ENCODE measurements at regions not wholly inside any gene's neighbourhood (a gene's known extent, or its start where the extent isn't known, plus 50 kb on each side); places are given as distances from the start of the nearest gene placed in this dataset.

DNA sequence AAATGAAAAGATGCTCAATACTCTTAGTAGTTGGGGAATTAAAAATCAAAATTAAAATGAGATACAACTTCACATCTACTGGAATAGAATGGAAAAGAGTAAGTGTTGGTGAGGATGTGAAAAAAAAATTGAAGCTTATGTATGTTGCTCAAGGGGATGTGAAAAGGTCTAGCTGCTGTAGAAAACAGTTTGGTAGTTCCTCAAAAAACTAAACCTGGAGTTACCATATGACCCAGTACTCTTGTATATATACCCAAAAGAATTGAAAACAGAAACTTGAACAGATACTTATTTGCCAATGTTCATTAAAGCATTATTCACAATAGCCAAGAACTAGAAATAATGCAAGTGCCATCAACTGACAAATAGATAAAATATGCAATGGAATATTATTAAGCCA, 208.4 kb downstream of the FIGN start:
- Histone ChIP-seq H3K9me3 (ENCODE audit: insufficient read depth, low read depth, low read length) (no peaks in the 10 kb centered on the region), H3K36me3 (ENCODE audit: insufficient read depth, low read length) (no peaks in the 10 kb centered on the region), H3K9me2 (replicated peaks; ENCODE audit: low read depth, low read length) (no peaks in the 10 kb centered on the region), H3K4me3 (ENCODE audit: low read length, poor library complexity, severe bottlenecking) (no peak overlapping the region), H3K4me2 (ENCODE audit: low read depth, low read length, poor library complexity, severe bottlenecking) (no peak overlapping the region), H3K4me1 (ENCODE audit: insufficient read depth, low read length, poor library complexity, severe bottlenecking) (no peaks in the 10 kb centered on the region), H3K27me3 (ENCODE audit: insufficient read depth, low read length, poor library complexity, severe bottlenecking) (no peaks in the 10 kb centered on the region), H3K9ac (ENCODE audit: low read depth, low read length, poor library complexity, severe bottlenecking) (no peak overlapping the region), H3F3A (ENCODE audit: low read depth) (no peaks in the 10 kb centered on the region), H2AFZ (ENCODE audit: low read length) (no peak overlapping the region), H4K20me1 (ENCODE audit: insufficient read depth, low read length, poor library complexity, severe bottlenecking) (no peaks in the 10 kb centered on the region), H3K79me2 (ENCODE audit: insufficient read depth, low read length) (no peaks in the 10 kb centered on the region)
- TF ChIP-seq, protein P1, sequence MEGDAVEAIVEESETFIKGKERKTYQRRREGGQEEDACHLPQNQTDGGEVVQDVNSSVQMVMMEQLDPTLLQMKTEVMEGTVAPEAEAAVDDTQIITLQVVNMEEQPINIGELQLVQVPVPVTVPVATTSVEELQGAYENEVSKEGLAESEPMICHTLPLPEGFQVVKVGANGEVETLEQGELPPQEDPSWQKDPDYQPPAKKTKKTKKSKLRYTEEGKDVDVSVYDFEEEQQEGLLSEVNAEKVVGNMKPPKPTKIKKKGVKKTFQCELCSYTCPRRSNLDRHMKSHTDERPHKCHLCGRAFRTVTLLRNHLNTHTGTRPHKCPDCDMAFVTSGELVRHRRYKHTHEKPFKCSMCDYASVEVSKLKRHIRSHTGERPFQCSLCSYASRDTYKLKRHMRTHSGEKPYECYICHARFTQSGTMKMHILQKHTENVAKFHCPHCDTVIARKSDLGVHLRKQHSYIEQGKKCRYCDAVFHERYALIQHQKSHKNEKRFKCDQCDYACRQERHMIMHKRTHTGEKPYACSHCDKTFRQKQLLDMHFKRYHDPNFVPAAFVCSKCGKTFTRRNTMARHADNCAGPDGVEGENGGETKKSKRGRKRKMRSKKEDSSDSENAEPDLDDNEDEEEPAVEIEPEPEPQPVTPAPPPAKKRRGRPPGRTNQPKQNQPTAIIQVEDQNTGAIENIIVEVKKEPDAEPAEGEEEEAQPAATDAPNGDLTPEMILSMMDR (conservative IDR thresholded peaks at IDR 0.05; ENCODE audit: low read length) = no peak
- no peak for TF ChIP-seq EZH2phosphoT487 (IDR thresholded peaks at IDR 0.05; ENCODE audit: borderline replicate concordance)

DNA sequence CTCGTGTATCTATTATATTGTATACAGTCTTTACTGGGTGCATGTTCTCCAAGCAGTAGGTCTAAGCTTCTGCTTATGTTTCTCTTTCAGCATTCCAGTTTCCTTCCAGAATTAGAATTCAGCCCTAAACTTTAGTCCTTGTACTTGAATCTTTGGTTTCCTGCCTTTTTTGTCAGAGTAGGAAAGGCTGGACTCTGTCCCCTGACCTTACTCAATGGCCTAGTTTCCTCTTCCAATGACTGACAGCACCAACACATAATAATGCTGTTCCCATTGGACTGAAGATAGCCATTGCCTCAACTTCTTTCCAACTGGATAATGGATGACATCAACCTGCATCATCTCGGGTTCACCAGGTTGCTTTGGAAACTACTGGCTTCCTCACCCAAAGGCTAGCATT, 217.0 kb downstream of the FIGN start:
- Histone ChIP-seq H3K36me3 (ENCODE audit: insufficient read depth, low read length) (no peaks in the 10 kb centered on the region), H2AFZ (ENCODE audit: low read length) (no peak overlapping the region), H4K20me1 (ENCODE audit: insufficient read depth, low read length, poor library complexity, severe bottlenecking) (no peaks in the 10 kb centered on the region), H3K9me2 (replicated peaks; ENCODE audit: low read depth, low read length) (no peaks in the 10 kb centered on the region), H3K9me3 (ENCODE audit: insufficient read depth, low read depth, low read length) (no peaks in the 10 kb centered on the region), H3K9ac (ENCODE audit: low read depth, low read length, poor library complexity, severe bottlenecking) (no peak overlapping the region), H3F3A (ENCODE audit: low read depth) (no peaks in the 10 kb centered on the region), H3K4me3 (ENCODE audit: low read length, poor library complexity, severe bottlenecking) (no peak overlapping the region), H3K4me2 (ENCODE audit: low read depth, low read length, poor library complexity, severe bottlenecking) (no peak overlapping the region), H3K4me1 (ENCODE audit: insufficient read depth, low read length, poor library complexity, severe bottlenecking) (no peaks in the 10 kb centered on the region), H3K79me2 (ENCODE audit: insufficient read depth, low read length) (no peaks in the 10 kb centered on the region), H3K27me3 (ENCODE audit: insufficient read depth, low read length, poor library complexity, severe bottlenecking) (no peaks in the 10 kb centered on the region)
- no peak for TF ChIP-seq EZH2phosphoT487 (IDR thresholded peaks at IDR 0.05; ENCODE audit: borderline replicate concordance)
- TF ChIP-seq, protein P1 (conservative IDR thresholded peaks at IDR 0.05; ENCODE audit: low read length) = no peak

DNA sequence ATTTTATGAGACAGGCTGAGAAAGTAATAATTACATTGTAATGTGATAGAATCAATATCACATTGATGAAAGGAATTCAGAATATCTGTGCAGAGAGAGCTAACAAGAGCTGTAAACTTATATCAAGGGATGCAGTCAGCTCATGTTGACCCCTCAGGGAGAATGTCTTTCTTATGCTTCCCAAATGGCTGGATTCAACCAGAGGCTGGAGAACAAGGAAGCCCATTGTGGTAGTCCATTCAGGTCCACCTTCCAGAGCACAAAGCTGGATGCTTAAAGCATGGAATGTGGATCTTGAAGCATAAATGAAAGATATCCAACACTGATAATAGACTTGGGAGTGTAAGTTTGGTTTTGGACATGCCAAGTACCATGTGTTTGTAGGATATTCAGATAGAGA, 220.0 kb downstream of the FIGN start:
- Histone ChIP-seq H3K9ac (ENCODE audit: low read depth, low read length, poor library complexity, severe bottlenecking) (no peak overlapping the region), H3K9me2 (replicated peaks; ENCODE audit: low read depth, low read length) (no peaks in the 10 kb centered on the region), H3K4me3 (ENCODE audit: low read length, poor library complexity, severe bottlenecking) (no peak overlapping the region), H3F3A (ENCODE audit: low read depth) (no peaks in the 10 kb centered on the region), H3K36me3 (ENCODE audit: insufficient read depth, low read length) (no peaks in the 10 kb centered on the region), H3K27me3 (ENCODE audit: insufficient read depth, low read length, poor library complexity, severe bottlenecking) (no peaks in the 10 kb centered on the region), H3K4me2 (ENCODE audit: low read depth, low read length, poor library complexity, severe bottlenecking) (no peak overlapping the region), H3K9me3 (ENCODE audit: insufficient read depth, low read depth, low read length) (no peaks in the 10 kb centered on the region), H4K20me1 (ENCODE audit: insufficient read depth, low read length, poor library complexity, severe bottlenecking) (no peaks in the 10 kb centered on the region), H3K4me1 (ENCODE audit: insufficient read depth, low read length, poor library complexity, severe bottlenecking) (no peaks in the 10 kb centered on the region), H3K79me2 (ENCODE audit: insufficient read depth, low read length) (no peaks in the 10 kb centered on the region), H2AFZ (ENCODE audit: low read length) (no peak overlapping the region)
- TF ChIP-seq, protein P1 (conservative IDR thresholded peaks at IDR 0.05; ENCODE audit: low read length) = no peak
- no peak for TF ChIP-seq EZH2phosphoT487 (IDR thresholded peaks at IDR 0.05; ENCODE audit: borderline replicate concordance)
